ENCODE measurements at regions not wholly inside any gene's neighbourhood (a gene's known extent, or its start where the extent isn't known, plus 50 kb on each side); places are given as distances from the start of the nearest gene placed in this dataset.
A peak's percentile ranks its signal among the peaks of the same experiment; 100 is the strongest.

- H3K27ac ChIP-seq, result no peak overlapping the region
- no peak for TF ChIP-seq CTCF (conservative IDR thresholded peaks at IDR 0.05)
Measured at GRCh38 chr13:80284290-80284689, 56.6 kb downstream of the SPRY2 start.

GRCh38 chr13:80278706-80279105, 62.2 kb downstream of the SPRY2 start:
- TF ChIP-seq CTCF (conservative IDR thresholded peaks at IDR 0.05), result no peak
- H3K27ac ChIP-seq, result no peak overlapping the region

DNA sequence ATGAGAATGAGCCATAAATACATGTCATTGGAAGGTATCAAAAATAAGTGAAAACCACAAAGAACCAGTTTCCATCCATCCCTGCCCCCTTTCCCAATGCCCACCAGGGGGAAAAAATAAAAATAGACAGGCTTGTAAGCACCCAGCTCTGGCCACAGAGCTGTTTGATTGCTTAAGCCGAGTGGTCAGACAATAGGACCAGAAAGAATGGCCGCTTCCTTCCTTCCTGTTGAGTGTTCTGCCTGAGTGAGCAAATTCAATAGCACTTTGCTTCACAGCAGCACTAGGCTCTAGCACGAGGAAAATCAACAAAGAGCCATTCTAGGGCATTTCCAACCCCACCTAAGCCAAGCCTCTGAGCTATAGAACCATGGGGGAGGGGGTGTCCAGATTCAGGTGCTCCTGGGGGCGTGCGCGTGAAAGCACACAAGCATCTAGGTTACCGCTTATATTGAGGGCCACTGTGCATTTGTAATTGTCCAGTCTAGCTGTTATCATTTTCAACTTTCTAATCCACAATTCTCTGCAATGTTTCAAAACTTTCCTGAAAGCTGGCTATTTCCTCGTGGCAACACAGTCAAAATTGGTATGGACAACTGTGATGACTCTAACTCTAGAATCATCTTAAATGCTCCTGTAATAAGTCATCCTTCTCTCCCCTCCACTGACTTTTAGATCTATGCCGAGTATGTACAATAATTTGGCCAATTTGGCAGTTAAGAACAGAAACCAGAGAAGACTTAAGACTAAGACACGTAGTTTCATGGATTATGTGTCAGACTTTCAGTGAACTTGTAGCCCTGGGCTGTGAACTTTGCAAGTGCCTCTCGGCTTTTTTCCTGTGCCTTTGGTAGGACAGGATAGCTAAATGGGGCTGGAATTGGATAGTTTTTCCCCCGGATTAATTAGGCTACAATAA, 64.3 kb downstream of the SPRY2 start:
- H3K27ac ChIP-seq, result peak overlapping the region; percentile 54
- TF ChIP-seq CTCF (conservative IDR thresholded peaks at IDR 0.05), result no peak

DNA sequence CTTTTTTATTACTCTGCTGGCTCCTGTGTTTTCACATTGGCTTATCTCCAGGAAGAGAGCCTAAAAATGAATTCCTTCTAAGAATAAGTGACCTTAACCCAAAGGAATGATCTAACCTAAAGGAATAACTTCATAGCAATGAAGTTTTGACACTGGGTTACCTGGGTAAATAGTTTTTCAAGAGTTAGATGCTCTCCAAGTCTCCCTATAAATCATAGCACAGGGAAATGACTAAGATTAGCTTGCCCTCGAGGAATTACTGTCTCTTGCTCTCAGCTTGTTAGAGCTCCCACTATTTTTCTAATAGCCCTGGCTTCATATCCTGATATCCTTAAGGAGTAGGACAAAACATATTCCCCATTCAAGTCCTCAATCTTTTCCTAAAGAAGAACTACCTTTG, 66.3 kb downstream of the SPRY2 start:
- H3K27ac ChIP-seq, result no peak overlapping the region
- no peak for TF ChIP-seq CTCF (conservative IDR thresholded peaks at IDR 0.05)

- TF ChIP-seq CTCF (conservative IDR thresholded peaks at IDR 0.05), result no peak
- no peak overlapping the region for H3K27ac ChIP-seq
Measured at GRCh38 chr13:80273718-80274117, 67.2 kb downstream of the SPRY2 start.

DNA sequence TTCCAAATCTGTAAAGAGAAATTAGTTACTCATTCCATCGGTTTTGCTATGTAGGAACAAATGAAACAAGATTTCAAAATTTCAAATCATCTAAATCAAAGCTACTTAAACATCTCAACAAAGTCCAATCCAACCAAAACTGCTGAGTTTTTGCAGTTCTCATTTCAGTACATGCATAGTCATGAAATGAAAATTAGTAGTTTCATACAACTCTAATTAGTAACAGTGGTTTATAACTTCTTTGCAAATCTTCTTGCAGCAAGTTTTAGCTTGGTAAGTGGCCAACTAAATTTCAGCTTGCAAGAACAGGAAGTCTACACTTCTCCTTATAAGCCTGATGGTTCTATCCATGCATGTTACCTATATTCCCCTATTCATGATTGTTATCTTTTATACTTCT, 75.6 kb downstream of the SPRY2 start:
- no peak for TF ChIP-seq CTCF (conservative IDR thresholded peaks at IDR 0.05)
- H3K27ac ChIP-seq, result no peak overlapping the region

- no peak overlapping the region for H3K27ac ChIP-seq
Measured at GRCh38 chr13:80263745-80264513, 77.0 kb downstream of the SPRY2 start.

More at GRCh38 chr13:80263745-80264513, 77.0 kb downstream of the SPRY2 start:
- no peak for TF ChIP-seq CTCF (conservative IDR thresholded peaks at IDR 0.05)
